ENCODE measurements at regions not wholly inside any gene's neighbourhood (a gene's known extent, or its start where the extent isn't known, plus 50 kb on each side); places are given as distances from the start of the nearest gene placed in this dataset.

- H3K36me3 ChIP-seq (ENCODE audit: control insufficient read depth in 1 of 2, insufficient read depth in 2 of 2, low read length in 2 of 2) = no peaks in the 10 kb centered on the region
- H3K9ac ChIP-seq (ENCODE audit: low read length) = no peak overlapping the region
- POLR2A ChIA-PET = no interaction called here
- RAD21 ChIA-PET (ENCODE audit: low non-redundant PET in 1 of 2, low total read pairs in 2 of 2, uncharacterized antibody in 2 of 2, unreplicated experiment in 2 of 2) = no interaction called here
- H3K4me3 ChIP-seq (replicated peaks in 1 of 2; ENCODE audit: low read depth in 1 of 2, low read length in 2 of 2) = no peak overlapping the region
- no peaks in the 10 kb centered on the region for H3K27me3 ChIP-seq (ENCODE audit: insufficient read depth, low read length)
- no peak overlapping the region for H3K27ac ChIP-seq (ENCODE audit: low read depth, low read length)
- H3K9me2 ChIP-seq (ENCODE audit: insufficient read depth) = no peaks in the 10 kb centered on the region
- DNase-seq (ENCODE audit: low read depth, low spot score) = no peak
- BruUV-seq (replicated peaks) = no TSS peak
- no peaks in the 10 kb centered on the region for H3K9me3 ChIP-seq (ENCODE audit: control insufficient read depth in 1 of 2, insufficient read depth in 1 of 2, low read depth in 1 of 2, low read length in 2 of 2)
- no peak overlapping the region for H2AFZ ChIP-seq (ENCODE audit: low read depth, low read length, poor library complexity, severe bottlenecking)
- TF ChIP-seq JUND (IDR thresholded peaks at IDR 0.05) = no peak
- no peak for TF ChIP-seq CBX3 (IDR thresholded peaks at IDR 0.05; ENCODE audit: low read depth)
- TF ChIP-seq ZNF274 (IDR thresholded peaks at IDR 0.05; ENCODE audit: low read depth, low read length) = no peak
- no peaks in the 10 kb centered on the region for H4K20me1 ChIP-seq (ENCODE audit: insufficient read depth)
- intact Hi-C loops (cut with micrococcal nuclease) = no loop called here
- CTCF ChIA-PET = no interaction called here
- H3K4me1 ChIP-seq (ENCODE audit: control insufficient read depth in 1 of 2, insufficient read depth in 2 of 2, low read length in 2 of 2) = peaks cover 0 to 16% of the 10 kb centered on the region in 2 experiments; a peak in 2 of 4 replicates
- no peak overlapping the region for H3K4me2 ChIP-seq (ENCODE audit: low read length)
- ATAC-seq = no peak
- no peaks in the 10 kb centered on the region for H3K79me2 ChIP-seq (ENCODE audit: insufficient read depth, low read length)
Observed at GRCh38 chr10:133015321-133015720, 72.4 kb upstream of the ADGRA1 start.

GRCh38 chr10:133014416-133015210 is 72.2 kb upstream of the CFAP46 start:
- no peaks in the 10 kb centered on the region for H4K20me1 ChIP-seq (ENCODE audit: insufficient read depth)
- H3K4me1 ChIP-seq (ENCODE audit: control insufficient read depth in 1 of 2, insufficient read depth in 2 of 2, low read length in 2 of 2) = peaks cover 0 to 20% of the 10 kb centered on the region in 2 experiments; a peak in 2 of 4 replicates
- TF ChIP-seq EGR1 (IDR thresholded peaks at IDR 0.05; ENCODE audit: low read depth) (no peak), TCF7L2 (IDR thresholded peaks at IDR 0.05; ENCODE audit: borderline replicate concordance, extremely low read depth, insufficient read depth, insufficient read length) (no peak), MAX (IDR thresholded peaks at IDR 0.05) (no peak), EZH2phosphoT487 (IDR thresholded peaks at IDR 0.05; ENCODE audit: borderline replicate concordance) (no peak), CEBPB (IDR thresholded peaks at IDR 0.05; ENCODE audit: low read depth) (no peak), CTCF (IDR thresholded peaks at IDR 0.05 in 2 of 3, conservative IDR thresholded peaks at IDR 0.05 in 1 of 3; ENCODE audit: borderline replicate concordance in 1 of 3, insufficient read depth in 1 of 3, low read depth in 2 of 3, low read length in 2 of 3) (no peak)
- BruUV-seq (replicated peaks) = no TSS peak
- intact Hi-C loops (cut with micrococcal nuclease) = no loop called here
- ChIA-PET POLR2A (no interaction called here), CTCF (no interaction called here), RAD21 (ENCODE audit: low non-redundant PET in 1 of 2, low total read pairs in 2 of 2, uncharacterized antibody in 2 of 2, unreplicated experiment in 2 of 2) (no interaction called here)
- H3K27ac ChIP-seq (ENCODE audit: low read depth, low read length) = no peak overlapping the region
- H3K27me3 ChIP-seq (ENCODE audit: insufficient read depth, low read length) = no peaks in the 10 kb centered on the region
- no peaks in the 10 kb centered on the region for H3K9me3 ChIP-seq (ENCODE audit: control insufficient read depth in 1 of 2, insufficient read depth in 1 of 2, low read depth in 1 of 2, low read length in 2 of 2)
- no peak for ATAC-seq
- H3K4me3 ChIP-seq (replicated peaks in 1 of 2; ENCODE audit: low read depth in 1 of 2, low read length in 2 of 2) = no peak overlapping the region
- H3K36me3 ChIP-seq (ENCODE audit: control insufficient read depth in 1 of 2, insufficient read depth in 2 of 2, low read length in 2 of 2) = no peaks in the 10 kb centered on the region
- H3K79me2 ChIP-seq (ENCODE audit: insufficient read depth, low read length) = no peaks in the 10 kb centered on the region
- no peak overlapping the region for H2AFZ ChIP-seq (ENCODE audit: low read depth, low read length, poor library complexity, severe bottlenecking)
- no peak overlapping the region for H3K4me2 ChIP-seq (ENCODE audit: low read length)
- no peak overlapping the region for H3K9ac ChIP-seq (ENCODE audit: low read length)
- no peaks in the 10 kb centered on the region for H3K9me2 ChIP-seq (ENCODE audit: insufficient read depth)
- no peak for DNase-seq (ENCODE audit: low read depth, low spot score)
